ENCODE measurements at regions not wholly inside any gene's neighbourhood (a gene's known extent, or its start where the extent isn't known, plus 50 kb on each side); places are given as distances from the start of the nearest gene placed in this dataset.

DNA sequence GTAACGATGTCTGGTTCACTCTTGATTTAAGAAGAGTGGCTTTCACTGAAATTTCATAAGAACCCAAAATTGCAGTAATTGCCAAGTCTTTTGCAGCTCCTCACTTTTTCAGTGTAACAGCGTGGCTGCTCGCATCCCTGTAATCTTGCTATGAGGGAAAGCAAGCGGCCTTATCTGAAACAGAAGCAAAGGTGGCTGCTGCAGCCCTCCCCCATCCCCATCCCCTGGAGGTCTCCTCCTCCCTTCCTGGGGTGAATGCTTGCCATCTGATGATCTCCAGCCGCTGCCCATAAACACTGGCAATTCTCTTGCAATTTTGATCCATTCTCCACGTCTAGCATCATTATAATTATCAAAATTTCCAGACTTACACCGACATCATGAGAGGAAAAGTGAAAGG lies 182.5 kb upstream of the ASIC2 start:
- no peak for DNase-seq (ENCODE audit: low read depth)

GRCh38 chr17:33481652-33482051 lies 188.6 kb upstream of the ASIC2 start:
- DNase-seq (ENCODE audit: low read depth): no peak

- no peak for DNase-seq (ENCODE audit: low read depth)
Measured at GRCh38 chr17:33482636-33483035, 189.5 kb upstream of the ASIC2 start.

DNA sequence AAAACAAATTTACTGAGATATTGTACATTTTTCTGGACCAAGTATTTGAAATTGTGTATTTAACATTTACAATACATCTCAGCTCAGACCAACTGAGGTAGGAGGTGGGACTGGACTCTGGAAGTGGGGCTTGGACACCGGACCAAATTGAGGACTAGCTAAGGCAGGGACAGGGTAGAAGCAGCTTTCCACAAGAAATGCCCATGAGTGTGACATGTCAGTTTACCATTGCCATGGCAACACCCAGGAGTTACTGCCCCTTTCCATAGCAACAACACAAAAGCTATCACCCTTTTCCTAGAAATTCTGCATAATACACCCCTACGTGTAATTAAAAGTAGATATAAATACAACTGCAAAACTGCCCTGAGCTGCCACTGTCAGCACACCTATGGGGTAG lies 191.5 kb upstream of the ASIC2 start:
- no peak for DNase-seq (ENCODE audit: low read depth)

DNA sequence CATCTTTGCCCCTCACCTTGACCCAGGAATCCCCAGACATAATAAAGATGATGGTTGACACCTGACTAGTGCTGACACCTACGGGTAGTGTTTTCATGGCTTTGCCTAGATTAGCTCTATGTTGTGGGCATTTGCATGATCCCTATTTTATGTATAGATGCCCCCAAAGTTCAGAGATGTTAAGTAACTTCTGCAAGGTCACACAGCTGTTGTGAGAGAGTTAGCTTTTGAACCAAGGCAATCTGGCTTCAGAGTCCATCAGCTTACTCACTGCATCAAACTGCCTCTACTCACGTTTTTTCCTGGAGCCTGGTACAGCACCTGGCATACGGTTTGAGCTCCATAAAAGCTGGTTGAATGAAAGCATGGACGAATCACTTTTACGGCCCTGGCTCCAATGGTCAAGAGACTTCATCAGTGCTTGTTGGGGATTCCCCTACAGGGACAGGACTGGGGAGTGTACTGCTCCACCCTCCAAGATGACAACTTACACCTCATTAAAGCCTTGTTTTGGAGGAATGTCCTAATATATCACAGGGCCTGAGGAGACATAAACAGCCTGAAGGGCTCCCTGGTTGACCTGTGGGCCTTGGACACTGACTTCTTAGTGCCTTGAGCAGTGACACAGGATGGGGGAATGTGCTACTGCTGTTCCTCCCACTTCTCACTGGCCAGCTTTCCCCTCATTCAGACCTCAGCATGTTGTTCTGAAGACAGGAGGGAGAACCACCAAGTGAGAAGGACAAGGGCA lies 193.2 kb upstream of the ASIC2 start:
- DNase-seq (ENCODE audit: low read depth): no peak

DNA sequence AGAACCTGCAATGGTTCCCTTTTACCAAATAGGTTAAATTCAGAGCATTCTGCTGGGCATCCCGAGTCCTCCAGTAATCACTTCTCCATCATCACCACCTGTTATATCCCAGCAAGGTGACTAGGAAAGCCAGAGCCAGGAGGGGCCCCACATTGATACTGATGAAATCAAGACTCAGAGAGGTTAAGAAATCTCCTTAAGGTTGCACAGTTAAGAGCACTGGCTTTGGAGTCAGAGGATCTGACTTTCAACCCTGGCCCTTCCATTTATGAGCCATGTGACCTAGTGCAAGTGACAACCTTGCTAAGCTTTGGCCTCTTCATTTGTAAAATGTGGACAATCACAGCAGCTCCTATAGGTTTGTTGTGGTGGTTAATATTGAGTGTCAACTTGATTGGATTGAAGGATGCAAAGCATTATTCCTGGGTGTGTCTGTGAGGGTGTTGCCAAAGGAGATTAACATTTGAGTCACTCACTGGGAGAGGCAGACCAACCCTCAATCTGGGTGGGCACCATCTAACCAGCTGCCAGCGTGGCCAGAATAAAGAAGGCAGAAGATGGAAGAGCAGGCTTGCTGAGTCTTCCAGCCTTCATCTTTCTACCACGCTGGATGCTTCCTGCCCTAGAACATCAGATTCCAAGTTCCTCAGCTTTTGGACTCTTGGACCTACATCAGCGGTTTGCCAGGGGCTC lies 194.2 kb upstream of the ASIC2 start:
- no peak for DNase-seq (ENCODE audit: low read depth)

DNA sequence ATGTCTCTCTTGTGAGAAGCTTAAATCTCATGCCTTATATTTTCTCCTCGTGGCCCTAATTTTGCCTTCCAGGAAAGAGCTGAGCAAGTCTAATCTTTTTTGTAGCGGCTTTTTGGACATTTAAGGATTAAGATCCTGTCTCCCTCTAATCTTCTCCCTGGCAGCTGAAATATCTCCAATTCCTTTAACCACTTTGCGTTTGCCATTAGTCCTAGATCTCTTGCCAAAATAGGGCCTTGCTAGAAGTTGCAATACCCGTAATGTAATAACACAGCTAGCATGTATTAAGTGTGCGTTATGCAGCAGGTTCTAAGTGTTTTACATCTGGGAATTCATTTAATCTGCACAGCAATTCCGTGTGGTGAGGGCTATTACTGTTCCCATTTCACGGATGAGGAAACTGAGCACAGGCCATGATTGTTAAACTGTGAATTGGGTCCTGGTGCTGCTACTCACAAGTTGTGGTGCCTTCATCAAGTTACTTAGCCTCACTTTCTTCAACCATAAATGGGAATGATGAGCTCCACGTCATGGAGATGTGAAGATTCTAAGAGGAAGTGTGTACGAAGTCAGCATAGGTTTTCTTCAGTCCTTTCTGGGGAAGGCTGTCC lies 198.9 kb upstream of the ASIC2 start:
- no peak for DNase-seq (ENCODE audit: low read depth)

GRCh38 chr17:33492731-33493265 lies 199.7 kb upstream of the ASIC2 start:
- no peak for DNase-seq (ENCODE audit: low read depth)

DNA sequence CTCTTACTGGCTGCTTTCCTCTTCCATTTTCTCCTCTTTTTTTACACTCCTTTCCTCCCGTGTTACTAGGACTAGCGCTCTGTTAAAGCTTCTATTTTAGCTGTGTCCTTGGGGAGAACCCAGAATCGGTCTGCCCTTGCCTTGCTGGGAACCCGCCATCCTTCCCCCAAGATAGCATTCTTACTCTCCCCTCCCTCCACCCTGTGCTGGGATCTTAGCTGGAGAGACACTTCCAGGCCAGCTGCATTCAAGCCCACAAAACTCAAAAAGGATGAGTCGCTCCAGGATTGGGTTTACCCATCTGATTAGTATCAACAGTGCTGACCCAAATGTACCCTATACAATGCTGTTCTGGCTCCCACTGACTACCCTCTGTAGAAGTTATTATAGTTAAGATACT lies 200.5 kb upstream of the ASIC2 start:
- DNase-seq (ENCODE audit: low read depth): no peak

GRCh38 chr17:33494151-33494550 lies 201.1 kb upstream of the ASIC2 start:
- DNase-seq (ENCODE audit: low read depth): no peak

DNA sequence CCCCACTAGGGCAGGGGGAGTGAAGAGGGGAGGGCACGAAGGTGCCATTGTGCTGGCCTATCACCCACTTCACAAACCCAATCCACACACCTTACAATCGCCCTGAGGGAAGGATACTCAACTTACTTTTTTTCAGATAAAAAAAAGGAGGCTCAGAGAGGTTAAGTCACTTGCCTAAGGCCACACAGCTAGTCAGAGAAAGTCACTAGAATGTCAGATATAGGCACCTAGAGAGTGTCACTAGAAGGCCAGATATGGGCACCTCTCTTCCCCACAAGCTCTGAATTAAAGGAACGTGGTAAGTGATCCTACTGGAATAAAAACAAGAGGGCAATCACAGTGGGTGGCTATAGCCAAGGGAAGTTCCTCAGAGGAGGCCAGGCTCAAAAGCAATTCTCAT lies 204.5 kb upstream of the ASIC2 start:
- no peak for DNase-seq (ENCODE audit: low read depth)

DNA sequence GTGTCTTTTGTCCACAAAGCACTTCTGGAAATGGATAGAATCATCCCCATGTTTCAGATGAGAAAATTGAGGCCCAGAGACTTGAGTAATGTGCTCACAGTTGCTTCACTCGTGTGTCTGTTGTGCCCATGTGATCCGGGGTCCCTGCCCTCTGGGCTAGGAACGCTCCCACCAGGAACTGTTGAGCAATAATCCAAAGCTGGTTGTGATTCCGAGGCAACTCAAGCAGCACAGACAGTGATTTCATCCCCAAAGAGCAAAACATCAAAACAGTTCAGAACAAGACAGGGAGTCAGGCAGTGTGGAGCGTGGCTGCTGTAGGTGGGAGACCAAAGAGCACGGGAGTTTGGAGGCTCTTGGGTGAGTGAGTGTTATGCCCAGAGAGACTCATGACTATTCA lies 205.0 kb upstream of the ASIC2 start:
- no peak for DNase-seq (ENCODE audit: low read depth)

- DNase-seq (ENCODE audit: low read depth): no peak
Measured at GRCh38 chr17:33499040-33499439, 205.9 kb upstream of the ASIC2 start.

DNA sequence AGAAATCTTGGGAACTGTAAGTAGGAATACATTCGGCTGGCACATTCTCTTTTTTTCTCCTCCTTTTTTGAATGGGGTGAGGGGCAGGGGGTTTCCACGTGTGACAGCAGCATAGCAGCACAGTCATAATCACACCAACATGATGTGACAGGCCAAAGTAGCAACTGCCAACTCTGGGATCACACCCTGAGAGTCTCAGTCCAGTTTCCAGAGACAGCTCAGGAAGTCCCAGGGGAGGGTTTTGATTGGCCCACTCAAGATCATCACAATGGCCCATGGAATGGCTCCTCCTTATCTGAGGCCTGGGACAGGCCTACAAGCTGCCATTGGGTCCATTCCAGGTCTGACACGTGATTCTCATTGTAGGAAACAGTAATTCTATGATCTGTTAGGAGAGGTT lies 207.1 kb upstream of the ASIC2 start:
- no peak for DNase-seq (ENCODE audit: low read depth)

GRCh38 chr17:33501185-33501584 lies 208.1 kb upstream of the ASIC2 start:
- DNase-seq (ENCODE audit: low read depth): no peak

- DNase-seq (ENCODE audit: low read depth): no peak
Measured at GRCh38 chr17:33504571-33504970, 211.5 kb upstream of the ASIC2 start.

DNA sequence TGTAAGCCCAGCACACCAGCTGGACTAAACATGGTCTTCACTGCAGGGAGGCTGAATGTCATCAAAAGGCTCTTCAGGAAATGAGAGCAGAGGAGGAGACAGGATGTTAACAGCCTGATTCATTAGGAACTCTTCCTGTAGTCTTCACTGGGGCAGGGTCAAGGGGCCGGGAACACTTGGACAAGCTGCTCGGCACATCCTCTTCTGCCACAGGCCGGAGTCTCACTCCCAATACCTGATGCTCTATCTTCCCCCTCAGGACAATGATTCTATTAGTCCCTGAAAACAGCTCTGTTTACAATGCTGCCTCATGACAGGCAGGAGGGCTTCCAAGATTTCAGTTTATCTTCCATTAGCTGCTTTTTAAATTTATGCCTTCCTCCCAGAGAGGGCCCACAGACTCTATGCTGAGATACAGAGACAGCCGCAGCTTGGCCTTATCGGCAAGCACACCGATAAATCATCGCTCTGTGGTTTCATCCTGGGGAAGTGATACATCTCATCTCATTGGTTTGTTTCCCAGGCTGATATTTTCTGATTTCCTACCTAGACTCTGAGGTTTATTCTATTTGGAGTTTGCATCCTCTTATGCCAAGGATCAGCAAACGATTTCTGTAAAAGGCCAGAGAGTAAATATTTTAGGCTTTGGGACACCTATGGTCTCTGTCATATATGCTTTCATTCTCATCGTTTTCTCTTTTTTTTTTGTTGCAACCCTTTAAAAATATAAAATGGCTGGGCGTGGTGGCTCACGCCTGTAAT lies 214.0 kb upstream of the ASIC2 start:
- no peak for DNase-seq (ENCODE audit: low read depth)

- DNase-seq (ENCODE audit: low read depth): no peak
Measured at GRCh38 chr17:33508215-33508614, 215.1 kb upstream of the ASIC2 start.

DNA sequence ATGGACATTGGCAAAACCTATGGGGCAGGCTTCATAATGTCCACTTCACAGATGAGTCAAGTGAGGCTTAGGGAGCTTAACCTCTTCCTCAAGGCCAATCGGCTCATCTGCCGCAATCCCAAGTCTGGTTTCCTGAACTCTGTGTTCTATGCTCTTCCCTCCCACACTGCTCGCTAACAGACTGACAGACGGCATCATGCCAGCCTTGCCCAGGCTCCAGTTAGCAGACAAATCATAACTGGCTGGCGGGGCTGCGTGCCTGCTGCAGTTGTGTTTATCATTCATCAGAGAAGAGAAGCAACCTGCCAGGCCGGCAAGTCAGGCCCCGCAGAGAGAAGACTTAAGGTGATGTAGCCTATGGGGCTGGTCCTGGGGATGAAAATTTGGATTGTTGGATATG lies 216.2 kb upstream of the ASIC2 start:
- no peak for DNase-seq (ENCODE audit: low read depth)

DNA sequence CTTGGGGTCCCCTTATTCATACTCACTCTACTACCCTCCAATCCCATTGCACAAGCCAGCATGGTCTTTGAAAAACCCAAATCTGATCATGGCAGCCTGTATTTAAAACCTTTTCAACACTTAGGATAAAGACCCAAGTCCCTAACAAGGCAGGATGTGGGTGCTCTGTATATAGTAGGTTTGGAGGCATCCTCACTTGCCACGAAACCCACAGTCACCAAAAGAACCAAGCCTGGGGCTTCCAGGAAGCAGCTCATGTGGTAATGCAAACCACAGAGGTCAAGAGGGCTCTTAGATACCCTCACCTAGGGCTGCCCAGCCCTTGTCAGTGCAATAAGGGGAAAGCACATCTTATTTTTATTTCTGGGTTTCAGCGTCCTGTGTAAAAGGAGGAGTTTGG lies 218.6 kb upstream of the ASIC2 start:
- DNase-seq (ENCODE audit: low read depth): no peak

DNA sequence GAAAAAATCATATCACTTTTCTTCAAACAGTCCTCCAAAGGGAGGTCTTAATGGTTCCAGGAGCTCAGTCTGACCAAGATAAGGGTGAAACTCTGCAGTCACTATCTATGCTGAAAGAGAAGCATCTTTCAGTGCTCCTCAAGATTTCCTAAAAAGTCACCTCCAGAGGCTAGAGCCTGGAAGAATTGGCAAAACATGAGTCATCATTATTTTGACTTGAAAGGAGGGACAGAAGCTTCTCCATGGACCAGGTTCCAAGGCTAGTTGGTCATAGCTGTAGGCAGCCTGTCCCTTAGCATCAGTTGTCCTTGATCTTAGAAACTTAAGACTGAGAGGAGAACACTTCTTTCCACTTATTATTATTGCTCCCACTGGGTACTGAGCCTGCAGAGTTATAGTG lies 219.0 kb upstream of the ASIC2 start:
- no peak for DNase-seq (ENCODE audit: low read depth)

DNA sequence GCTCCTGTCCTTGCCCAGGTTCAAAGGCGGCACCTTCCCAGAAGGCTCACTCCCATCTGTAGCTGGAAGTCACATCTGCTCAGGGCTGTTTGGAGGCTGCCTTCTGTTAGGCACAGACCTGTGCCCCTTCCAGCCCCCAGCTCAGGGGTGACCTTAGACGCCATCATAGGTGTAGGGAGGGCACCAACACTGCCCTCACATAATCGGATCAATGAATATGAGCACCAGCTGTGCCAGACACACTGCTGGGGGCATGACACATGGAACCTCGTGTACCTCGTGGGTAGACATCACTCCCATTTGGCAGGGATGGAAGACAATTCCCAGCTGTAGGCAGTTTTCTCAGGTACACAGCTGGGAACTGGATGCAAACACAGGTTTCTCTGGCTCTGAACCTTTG lies 220.7 kb upstream of the ASIC2 start:
- no peak for DNase-seq (ENCODE audit: low read depth)

DNA sequence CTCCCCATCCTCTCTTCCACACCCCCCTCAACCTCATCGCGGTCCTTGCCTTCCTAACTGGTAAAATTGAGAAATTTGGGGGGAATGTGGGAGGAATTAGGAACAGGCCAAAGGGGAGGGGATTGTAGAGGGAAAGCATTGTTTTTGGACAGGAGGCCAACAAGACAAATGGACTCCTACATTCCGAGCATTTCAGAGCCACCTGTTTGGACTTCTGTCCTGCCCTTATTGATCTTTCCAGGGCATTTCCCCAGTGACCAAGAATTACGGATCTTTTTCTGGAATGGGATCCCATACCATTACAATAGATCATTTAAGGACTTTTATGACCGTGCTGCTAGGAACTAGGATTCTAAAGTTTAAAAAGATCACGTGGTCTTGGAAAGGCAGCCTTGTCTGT lies 221.3 kb upstream of the ASIC2 start:
- no peak for DNase-seq (ENCODE audit: low read depth)
